ENCODE measurements at regions not wholly inside any gene's neighbourhood (a gene's known extent, or its start where the extent isn't known, plus 50 kb on each side); places are given as distances from the start of the nearest gene placed in this dataset.
A peak's percentile ranks its signal among the peaks of the same experiment; 100 is the strongest.

DNA sequence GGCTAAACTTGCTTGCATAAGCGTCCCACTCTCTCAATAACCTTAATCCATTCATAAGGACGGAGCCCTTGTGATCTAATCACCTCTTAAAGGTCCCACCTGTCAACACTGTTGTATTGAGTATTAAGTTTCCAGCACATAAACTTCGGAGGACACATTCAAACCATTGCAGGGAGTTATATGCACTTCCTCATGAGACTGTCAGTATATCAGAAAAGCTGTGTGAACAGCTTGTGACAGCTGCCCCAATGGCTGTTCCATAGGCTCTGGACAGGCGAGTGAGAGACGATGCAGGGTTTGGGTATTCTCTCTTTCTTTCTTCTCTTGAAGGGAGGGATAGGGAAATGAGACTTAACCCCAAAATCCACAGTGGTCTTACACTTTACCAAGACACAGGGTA is 64.2 kb upstream of the RPL34 start:
- no peak for DNase-seq (ENCODE audit: low read depth)
- TF ChIP-seq POLR2A (IDR thresholded peaks at IDR 0.05; ENCODE audit: extremely low read depth, insufficient read length) (no peak), MYC (IDR thresholded peaks at IDR 0.05; ENCODE audit: low read depth, low read length) (no peak)
- TF ChIP-seq, protein P1, sequence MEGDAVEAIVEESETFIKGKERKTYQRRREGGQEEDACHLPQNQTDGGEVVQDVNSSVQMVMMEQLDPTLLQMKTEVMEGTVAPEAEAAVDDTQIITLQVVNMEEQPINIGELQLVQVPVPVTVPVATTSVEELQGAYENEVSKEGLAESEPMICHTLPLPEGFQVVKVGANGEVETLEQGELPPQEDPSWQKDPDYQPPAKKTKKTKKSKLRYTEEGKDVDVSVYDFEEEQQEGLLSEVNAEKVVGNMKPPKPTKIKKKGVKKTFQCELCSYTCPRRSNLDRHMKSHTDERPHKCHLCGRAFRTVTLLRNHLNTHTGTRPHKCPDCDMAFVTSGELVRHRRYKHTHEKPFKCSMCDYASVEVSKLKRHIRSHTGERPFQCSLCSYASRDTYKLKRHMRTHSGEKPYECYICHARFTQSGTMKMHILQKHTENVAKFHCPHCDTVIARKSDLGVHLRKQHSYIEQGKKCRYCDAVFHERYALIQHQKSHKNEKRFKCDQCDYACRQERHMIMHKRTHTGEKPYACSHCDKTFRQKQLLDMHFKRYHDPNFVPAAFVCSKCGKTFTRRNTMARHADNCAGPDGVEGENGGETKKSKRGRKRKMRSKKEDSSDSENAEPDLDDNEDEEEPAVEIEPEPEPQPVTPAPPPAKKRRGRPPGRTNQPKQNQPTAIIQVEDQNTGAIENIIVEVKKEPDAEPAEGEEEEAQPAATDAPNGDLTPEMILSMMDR (IDR thresholded peaks at IDR 0.05; ENCODE audit: low read depth, low read length): no peak
- TF ChIP-seq, protein P2, sequence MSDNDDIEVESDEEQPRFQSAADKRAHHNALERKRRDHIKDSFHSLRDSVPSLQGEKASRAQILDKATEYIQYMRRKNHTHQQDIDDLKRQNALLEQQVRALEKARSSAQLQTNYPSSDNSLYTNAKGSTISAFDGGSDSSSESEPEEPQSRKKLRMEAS (IDR thresholded peaks at IDR 0.05; ENCODE audit: low read depth, low read length): no peak
- H3K4me3 ChIP-seq (ENCODE audit: low read depth, low read length): no peak overlapping the region

DNA sequence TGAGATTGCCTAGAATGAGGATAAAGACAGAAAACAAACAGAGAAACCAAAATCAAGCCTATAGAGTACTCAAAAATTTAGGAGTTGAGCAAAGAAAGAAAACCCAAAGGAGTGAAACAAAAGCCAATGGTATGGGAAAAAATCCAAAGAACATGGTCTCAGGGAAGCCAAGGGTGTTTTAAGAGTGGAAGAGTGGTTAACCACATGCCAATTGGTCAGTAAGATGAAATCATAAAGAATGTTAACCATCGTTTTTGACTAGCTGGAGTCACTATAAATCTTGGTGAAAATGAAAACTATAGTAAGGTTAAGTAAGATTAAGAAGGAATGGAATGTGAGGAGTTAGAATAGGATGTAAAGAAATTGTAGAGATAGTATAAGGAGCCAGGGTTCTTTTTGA is 64.7 kb upstream of the RPL34 start:
- no peak overlapping the region for H3K4me3 ChIP-seq (ENCODE audit: low read depth, low read length)
- no peak for DNase-seq (ENCODE audit: low read depth)
- no peak for TF ChIP-seq POLR2A (IDR thresholded peaks at IDR 0.05; ENCODE audit: extremely low read depth, insufficient read length)
- TF ChIP-seq, protein P1 (IDR thresholded peaks at IDR 0.05; ENCODE audit: low read depth, low read length): no peak
- no peak for TF ChIP-seq MYC (IDR thresholded peaks at IDR 0.05; ENCODE audit: low read depth, low read length)
- TF ChIP-seq, protein P2 (IDR thresholded peaks at IDR 0.05; ENCODE audit: low read depth, low read length): no peak

DNA sequence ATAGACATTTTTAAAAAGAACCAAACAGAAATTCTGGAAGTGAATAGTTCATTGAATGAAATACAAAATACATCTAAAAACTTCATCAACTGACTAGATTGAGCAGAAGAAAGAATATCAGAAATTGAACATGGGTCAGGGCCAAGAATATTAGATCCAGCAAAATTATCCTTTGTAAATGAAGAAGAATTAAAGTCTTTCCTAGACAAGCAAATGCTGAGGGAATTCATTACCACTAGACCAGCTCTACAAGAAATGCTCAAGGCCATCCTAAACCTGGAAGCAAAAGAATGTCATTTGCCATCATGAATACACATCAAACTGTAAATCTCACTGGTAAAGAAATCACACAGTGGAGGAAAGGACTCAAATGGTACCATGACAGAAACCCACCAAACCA is 72.7 kb upstream of the RPL34 start:
- TF ChIP-seq, protein P2 (IDR thresholded peaks at IDR 0.05; ENCODE audit: low read depth, low read length): no peak
- TF ChIP-seq, protein P1 (IDR thresholded peaks at IDR 0.05; ENCODE audit: low read depth, low read length): no peak
- TF ChIP-seq MYC (IDR thresholded peaks at IDR 0.05; ENCODE audit: low read depth, low read length): no peak
- TF ChIP-seq POLR2A (IDR thresholded peaks at IDR 0.05; ENCODE audit: extremely low read depth, insufficient read length): no peak
- H3K4me3 ChIP-seq (ENCODE audit: low read depth, low read length): no peak overlapping the region
- no peak for DNase-seq (ENCODE audit: low read depth)

DNA sequence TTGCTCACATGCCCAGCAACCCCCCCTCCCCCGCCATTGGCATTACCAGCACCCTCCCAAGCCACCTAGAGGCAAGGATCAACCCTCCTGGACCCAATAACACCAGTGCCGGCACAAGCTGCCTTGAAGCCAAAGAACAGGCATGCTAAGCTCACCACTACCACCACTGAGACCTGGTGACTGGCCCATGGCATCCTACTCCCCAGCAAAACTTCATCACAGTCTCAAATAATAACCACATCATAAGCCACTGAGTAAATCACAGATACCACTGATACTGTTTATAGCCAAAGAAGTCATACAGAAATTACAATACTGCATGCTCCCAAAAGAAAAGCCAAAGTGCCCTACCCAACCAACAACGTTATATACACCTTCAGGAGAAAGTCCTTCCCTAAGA is 73.6 kb upstream of the RPL34 start:
- no peak overlapping the region for H3K4me3 ChIP-seq (ENCODE audit: low read depth, low read length)
- TF ChIP-seq, protein P2 (IDR thresholded peaks at IDR 0.05; ENCODE audit: low read depth, low read length): no peak
- TF ChIP-seq MYC (IDR thresholded peaks at IDR 0.05; ENCODE audit: low read depth, low read length): no peak
- no peak for DNase-seq (ENCODE audit: low read depth)

DNA sequence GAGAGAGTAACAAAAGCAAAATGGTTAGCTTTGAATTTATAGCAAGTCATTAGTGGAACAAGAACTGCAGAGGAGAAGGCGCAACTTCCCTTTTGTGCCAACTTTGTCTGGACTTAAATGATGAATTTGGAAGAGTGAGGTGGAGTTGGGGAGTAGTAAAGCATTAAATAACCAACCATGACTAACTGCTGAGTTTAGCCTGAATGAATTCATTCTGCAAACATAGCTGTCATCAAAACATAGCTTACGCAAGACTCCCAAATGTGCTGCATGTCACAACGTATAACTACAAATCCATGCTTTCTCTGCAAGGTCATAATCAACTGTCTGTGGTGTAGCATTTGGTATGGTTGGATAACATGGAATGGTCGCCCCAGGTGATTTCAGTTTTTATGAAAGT is 75.9 kb upstream of the RPL34 start:
- peak; percentile 13 for DNase-seq (ENCODE audit: low read depth)
- no peak overlapping the region for H3K4me3 ChIP-seq (ENCODE audit: low read depth, low read length)
- TF ChIP-seq POLR2A (IDR thresholded peaks at IDR 0.05; ENCODE audit: extremely low read depth, insufficient read length): no peak
- TF ChIP-seq, protein P1 (IDR thresholded peaks at IDR 0.05; ENCODE audit: low read depth, low read length): no peak
- TF ChIP-seq, protein P2 (IDR thresholded peaks at IDR 0.05; ENCODE audit: low read depth, low read length): no peak

DNA sequence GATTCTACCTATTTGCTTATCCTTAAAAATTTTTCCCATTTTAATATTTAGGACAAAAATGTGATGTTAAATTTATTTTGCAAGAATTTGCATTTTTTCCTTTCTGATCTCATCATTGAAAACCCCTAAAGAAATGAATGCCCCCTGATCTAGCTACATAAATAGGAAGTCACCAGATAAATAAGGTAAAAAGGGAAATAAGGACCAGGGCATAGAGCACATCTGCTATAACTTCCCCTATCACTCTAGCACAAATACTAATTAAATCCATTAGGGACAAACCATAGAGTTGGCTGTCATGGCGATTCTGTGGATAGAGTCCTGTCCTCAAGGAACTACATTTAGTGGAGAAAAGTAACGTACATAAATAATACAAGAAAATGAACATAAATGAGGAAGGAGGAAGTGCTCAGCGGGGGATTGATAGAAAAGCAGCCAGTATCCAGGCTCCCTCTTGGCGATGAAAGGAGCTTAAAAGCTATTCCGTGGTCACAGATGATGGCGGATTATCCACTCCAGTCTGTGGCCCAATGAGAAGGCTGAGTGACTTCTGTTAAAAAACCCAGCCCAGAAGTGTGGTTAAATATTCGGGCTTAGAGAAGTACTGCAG is 76.9 kb upstream of the RPL34 start:
- no peak overlapping the region for H3K4me3 ChIP-seq (ENCODE audit: low read depth, low read length)

More for the DNA sequence above, 76.9 kb upstream of the RPL34 start:
- no peak for DNase-seq (ENCODE audit: low read depth)
- TF ChIP-seq, protein P1 (IDR thresholded peaks at IDR 0.05; ENCODE audit: low read depth, low read length): no peak
- no peak for TF ChIP-seq POLR2A (IDR thresholded peaks at IDR 0.05; ENCODE audit: extremely low read depth, insufficient read length)
- TF ChIP-seq MYC (IDR thresholded peaks at IDR 0.05; ENCODE audit: low read depth, low read length): no peak
- TF ChIP-seq, protein P2 (IDR thresholded peaks at IDR 0.05; ENCODE audit: low read depth, low read length): no peak

All from NB4 (cell line).